PC-3 (cell line): ENCODE measurements at regions not wholly inside any gene's neighbourhood (a gene's known extent, or its start where the extent isn't known, plus 50 kb on each side); places are given as distances from the start of the nearest gene placed in this dataset.

Source experiments
- EZH2phosphoT487 ChIP-seq: fragments of 300-600 bp; sonication (generic); IDR thresholded peaks from 2 replicates; pipeline ENCODE4 v1.6.1; 2018; ENCODE audit warnings: mild to moderate bottlenecking, antibody characterized with exemption, low read length, borderline replicate concordance
- TF ChIP-seq, protein P1 (sequence below): fragments of 300-600 bp; sonication (generic); conservative IDR thresholded peaks from 2 replicates; pipeline ENCODE4 v1.5.1; 2017; ENCODE audit warnings: antibody characterized with exemption, low read depth, mild to moderate bottlenecking, low read length

DNA sequence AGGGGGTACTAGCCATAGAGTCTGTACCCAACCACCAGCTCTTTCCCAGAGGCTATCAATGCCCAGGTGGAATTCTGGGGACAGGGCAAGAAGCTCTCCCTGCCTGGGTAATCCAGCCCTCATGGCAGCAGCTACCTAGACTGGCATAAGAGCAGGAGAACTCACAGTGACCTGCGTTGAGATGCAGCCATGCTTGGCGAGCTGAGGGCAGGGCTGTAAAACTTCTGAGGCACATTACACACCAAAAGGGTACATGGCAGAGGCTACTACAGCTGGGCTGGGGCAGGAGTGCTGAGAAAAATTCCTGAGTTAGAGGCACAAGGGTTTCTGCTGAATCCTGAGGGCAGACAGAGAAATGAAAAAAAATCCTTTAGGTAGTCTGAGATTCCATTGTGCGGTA is 927.9 kb upstream of the B3GALT2 start:
- TF ChIP-seq, protein P1, sequence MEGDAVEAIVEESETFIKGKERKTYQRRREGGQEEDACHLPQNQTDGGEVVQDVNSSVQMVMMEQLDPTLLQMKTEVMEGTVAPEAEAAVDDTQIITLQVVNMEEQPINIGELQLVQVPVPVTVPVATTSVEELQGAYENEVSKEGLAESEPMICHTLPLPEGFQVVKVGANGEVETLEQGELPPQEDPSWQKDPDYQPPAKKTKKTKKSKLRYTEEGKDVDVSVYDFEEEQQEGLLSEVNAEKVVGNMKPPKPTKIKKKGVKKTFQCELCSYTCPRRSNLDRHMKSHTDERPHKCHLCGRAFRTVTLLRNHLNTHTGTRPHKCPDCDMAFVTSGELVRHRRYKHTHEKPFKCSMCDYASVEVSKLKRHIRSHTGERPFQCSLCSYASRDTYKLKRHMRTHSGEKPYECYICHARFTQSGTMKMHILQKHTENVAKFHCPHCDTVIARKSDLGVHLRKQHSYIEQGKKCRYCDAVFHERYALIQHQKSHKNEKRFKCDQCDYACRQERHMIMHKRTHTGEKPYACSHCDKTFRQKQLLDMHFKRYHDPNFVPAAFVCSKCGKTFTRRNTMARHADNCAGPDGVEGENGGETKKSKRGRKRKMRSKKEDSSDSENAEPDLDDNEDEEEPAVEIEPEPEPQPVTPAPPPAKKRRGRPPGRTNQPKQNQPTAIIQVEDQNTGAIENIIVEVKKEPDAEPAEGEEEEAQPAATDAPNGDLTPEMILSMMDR = no peak
- TF ChIP-seq EZH2phosphoT487 = no peak
